NB4 (cell line): ENCODE measurements at regions not wholly inside any gene's neighbourhood (a gene's known extent, or its start where the extent isn't known, plus 50 kb on each side); places are given as distances from the start of the nearest gene placed in this dataset.

Source experiments
- DNase-seq: peaks from one replicate; pipeline ENCODE4 v3.0.0; 2010; ENCODE audit warnings: low read depth
- H3K4me3 ChIP-seq: one replicate; pipeline ENCODE4 v1.5.1; 2011; ENCODE audit warnings: mild to moderate bottlenecking, low read depth, low read length, moderate library complexity
- MYC ChIP-seq: IDR thresholded peaks from 2 replicates; pipeline ENCODE4 v1.6.1; 2011; ENCODE audit warnings: low read depth, low read length
- POLR2A ChIP-seq: IDR thresholded peaks from 2 replicates; pipeline ENCODE4 v1.6.1; 2011; ENCODE audit warnings: mild to moderate bottlenecking; ENCODE audit not compliant: insufficient read length; ENCODE audit errors: extremely low read depth
- TF ChIP-seq, protein P1 (sequence below): IDR thresholded peaks from one replicate; pipeline ENCODE4 v1.5.1; 2012; ENCODE audit warnings: low read depth, low read length
- TF ChIP-seq, protein P2 (sequence below): IDR thresholded peaks from 2 replicates; pipeline ENCODE4 v1.6.1; 2011; ENCODE audit warnings: low read depth, low read length

DNA sequence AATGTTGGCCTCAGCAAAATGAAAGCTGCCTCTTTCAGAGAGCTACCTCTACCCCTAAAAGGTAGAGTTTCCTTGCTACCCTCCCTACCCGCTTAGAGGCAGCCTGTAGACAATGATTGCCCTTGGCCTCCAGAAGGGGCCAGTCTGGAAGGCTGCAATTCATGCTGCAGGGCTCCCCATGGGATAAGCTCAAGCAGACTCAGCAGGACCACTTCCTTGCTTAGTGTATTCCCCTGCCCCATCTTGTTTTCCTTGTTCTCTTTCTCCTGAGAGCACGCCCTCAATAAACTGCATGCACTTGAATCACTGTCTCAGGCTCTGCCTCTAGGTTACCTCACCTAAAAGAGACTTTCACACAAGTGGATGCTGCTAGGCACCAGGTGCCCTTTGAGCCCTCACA is 134.0 kb upstream of the CTNNB1 start:
- no peak for DNase-seq
- H3K4me3 ChIP-seq = no peak overlapping the region
- TF ChIP-seq MYC (no peak), POLR2A (no peak)
- TF ChIP-seq, protein P1, sequence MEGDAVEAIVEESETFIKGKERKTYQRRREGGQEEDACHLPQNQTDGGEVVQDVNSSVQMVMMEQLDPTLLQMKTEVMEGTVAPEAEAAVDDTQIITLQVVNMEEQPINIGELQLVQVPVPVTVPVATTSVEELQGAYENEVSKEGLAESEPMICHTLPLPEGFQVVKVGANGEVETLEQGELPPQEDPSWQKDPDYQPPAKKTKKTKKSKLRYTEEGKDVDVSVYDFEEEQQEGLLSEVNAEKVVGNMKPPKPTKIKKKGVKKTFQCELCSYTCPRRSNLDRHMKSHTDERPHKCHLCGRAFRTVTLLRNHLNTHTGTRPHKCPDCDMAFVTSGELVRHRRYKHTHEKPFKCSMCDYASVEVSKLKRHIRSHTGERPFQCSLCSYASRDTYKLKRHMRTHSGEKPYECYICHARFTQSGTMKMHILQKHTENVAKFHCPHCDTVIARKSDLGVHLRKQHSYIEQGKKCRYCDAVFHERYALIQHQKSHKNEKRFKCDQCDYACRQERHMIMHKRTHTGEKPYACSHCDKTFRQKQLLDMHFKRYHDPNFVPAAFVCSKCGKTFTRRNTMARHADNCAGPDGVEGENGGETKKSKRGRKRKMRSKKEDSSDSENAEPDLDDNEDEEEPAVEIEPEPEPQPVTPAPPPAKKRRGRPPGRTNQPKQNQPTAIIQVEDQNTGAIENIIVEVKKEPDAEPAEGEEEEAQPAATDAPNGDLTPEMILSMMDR = no peak
- TF ChIP-seq, protein P2, sequence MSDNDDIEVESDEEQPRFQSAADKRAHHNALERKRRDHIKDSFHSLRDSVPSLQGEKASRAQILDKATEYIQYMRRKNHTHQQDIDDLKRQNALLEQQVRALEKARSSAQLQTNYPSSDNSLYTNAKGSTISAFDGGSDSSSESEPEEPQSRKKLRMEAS = no peak

DNA sequence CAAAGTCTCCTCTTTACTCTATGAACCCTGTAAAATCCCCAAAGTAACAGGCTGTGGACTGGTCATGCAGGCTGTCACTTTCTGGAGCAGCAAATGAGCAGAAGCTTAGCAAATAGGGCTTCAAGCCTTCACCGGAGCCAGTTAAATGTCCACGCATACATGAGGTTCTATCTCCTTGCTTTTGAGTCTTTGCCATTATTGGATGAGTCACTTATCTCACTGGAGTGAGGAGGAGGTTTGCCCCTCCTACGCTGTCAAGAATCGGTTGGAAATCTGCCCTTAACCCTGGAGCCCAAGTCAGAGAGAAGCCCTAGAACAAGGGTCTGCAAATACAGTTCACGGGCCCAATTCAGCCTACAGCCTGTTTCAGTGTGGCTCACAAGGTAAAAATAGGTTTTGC is 126.1 kb upstream of the CTNNB1 start:
- H3K4me3 ChIP-seq = no peak overlapping the region
- TF ChIP-seq MYC (no peak), POLR2A (no peak)
- TF ChIP-seq, protein P1 = no peak
- TF ChIP-seq, protein P2 = no peak
- DNase-seq = no peak

DNA sequence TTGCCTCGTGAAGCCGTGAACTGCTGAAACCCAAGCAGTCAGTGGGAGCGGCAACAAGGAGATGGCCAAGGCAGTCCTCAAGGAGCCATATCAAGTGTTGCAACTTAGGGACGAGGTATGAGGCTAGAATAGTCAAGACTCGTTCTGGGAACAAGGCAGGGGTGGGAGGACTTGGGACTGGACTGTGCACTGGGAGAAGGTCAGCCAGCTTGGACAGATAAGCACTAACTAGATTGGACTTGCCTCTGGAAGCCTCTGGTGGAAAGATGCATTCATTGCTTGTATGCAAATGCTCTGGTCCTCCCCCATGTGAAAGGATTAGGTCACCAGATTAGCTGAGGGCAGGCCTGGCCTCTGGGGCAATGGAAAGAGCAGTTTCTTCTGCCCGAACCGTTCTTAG is 123.3 kb upstream of the CTNNB1 start:
- H3K4me3 ChIP-seq = no peak overlapping the region
- no peak for DNase-seq

DNA sequence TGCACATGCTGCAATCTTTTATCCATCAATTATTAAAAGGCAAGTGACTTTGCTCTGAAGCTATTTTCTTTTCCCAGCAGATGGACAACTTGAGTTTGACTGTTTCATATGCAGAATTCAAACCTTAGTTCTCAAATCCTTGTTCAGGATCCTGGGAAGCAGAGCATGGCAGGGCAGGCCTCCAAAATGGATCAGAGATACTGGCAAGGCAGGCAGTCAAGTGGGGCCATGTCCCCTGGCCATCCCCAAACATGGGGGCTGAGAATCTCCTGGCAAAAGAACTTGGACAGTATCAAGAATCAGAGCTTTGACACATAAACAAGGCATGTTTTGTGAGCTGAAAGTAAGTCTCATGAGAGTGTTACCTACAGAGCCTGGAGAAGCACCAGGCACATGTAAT is 122.9 kb upstream of the CTNNB1 start:
- TF ChIP-seq, protein P2 = no peak
- TF ChIP-seq POLR2A = no peak
- TF ChIP-seq, protein P1 = no peak
- TF ChIP-seq MYC = no peak
- no peak for DNase-seq
- no peak overlapping the region for H3K4me3 ChIP-seq

More for the DNA sequence above, 123.3 kb upstream of the CTNNB1 start:
- TF ChIP-seq, protein P1 = no peak
- TF ChIP-seq MYC = no peak
- TF ChIP-seq, protein P2 = no peak
- TF ChIP-seq POLR2A = no peak

DNA sequence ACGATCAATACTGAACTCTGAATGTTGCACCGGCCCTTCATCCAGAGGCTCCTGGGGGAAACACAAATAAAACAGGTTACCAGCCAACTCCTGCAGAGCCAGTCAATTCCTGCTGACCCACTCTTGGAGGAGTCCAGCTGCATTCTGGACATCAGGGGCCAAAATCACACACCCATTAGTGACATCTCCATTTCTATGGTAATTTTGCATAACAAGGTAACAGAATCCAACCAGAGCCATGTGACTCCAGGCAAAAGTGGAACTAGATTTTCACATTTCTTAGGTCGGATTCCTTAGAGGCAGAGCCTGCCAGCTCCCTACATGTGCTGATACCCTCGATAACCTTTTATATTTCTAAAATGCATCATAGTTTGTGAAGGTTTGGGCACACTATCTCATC is 119.2 kb upstream of the CTNNB1 start:
- TF ChIP-seq, protein P2 = no peak
- TF ChIP-seq, protein P1 = no peak
- TF ChIP-seq POLR2A = no peak
- no peak for TF ChIP-seq MYC
- no peak overlapping the region for H3K4me3 ChIP-seq
- DNase-seq = no peak

DNA sequence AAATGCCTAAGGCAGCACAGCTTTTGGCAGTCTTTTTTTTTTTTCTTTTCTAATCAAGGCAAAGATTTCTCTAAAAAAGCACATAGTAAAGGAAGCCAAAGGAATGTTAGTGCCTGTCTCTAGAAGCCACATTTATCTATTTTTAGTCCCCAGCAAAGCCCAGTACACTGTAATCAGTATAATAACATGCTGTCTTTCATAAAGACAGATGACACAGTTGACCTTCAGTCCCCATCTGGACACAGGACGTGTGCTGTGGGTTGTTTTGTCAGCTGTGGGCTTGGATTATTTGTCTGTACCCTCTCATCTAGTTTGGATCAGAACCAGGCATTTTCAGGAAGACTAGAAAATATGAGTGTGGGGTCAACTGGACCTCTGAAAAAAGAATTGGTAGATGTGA is 110.4 kb upstream of the CTNNB1 start:
- TF ChIP-seq, protein P1 = no peak
- TF ChIP-seq, protein P2 = no peak
- TF ChIP-seq POLR2A (no peak), MYC (no peak)
- H3K4me3 ChIP-seq = no peak overlapping the region
- DNase-seq = no peak
